Kidney (tissue), 13 donors: ENCODE measurements at regions not wholly inside any gene's neighbourhood (a gene's known extent, or its start where the extent isn't known, plus 50 kb on each side); places are given as distances from the start of the nearest gene placed in this dataset.

Source experiments
- DNase-seq, 5 donors: peaks; one replicate each; pipeline ENCODE4 v3.0.0-alpha.2; 2013 to 2020
- FAIRE-seq: peaks from 2 replicates; lab custom pipeline; 2012; peaks lifted over from hg19 to GRCh38; lab: Jason Lieb, UNC
- H3K27ac ChIP-seq, 2 donors: one replicate each; pipeline ENCODE4 v1.7.0; 2013; ENCODE audit warnings: low read depth in 2 of 2, low read length in 2 of 2, inconsistent platforms in 1 of 2
- H3K27me3 ChIP-seq: one replicate; pipeline ENCODE4 v1.7.1; 2013; ENCODE audit warnings: low read length, inconsistent platforms; ENCODE audit not compliant: control insufficient read depth, insufficient read depth
- H3K36me3 ChIP-seq, 3 donors: one replicate each; pipeline versions ENCODE4 v1.7.0 to v1.7.1; 2013; ENCODE audit warnings: low read length in 3 of 3, control low read depth in 1 of 3, inconsistent platforms in 1 of 3; ENCODE audit not compliant: insufficient read depth in 3 of 3, control insufficient read depth in 2 of 3
- H3K4me1 ChIP-seq, 3 donors: one replicate each; pipeline versions ENCODE4 v1.7.0 to v1.7.1; 2013; ENCODE audit warnings: low read length in 3 of 3, inconsistent platforms in 1 of 3, low read depth in 1 of 3; ENCODE audit not compliant: control insufficient read depth in 2 of 3, insufficient read depth in 2 of 3
- H3K4me3 ChIP-seq, 3 donors: one replicate each; pipeline versions ENCODE4 v1.7.0 to v1.8.1; 2013; ENCODE audit warnings: low read length in 3 of 3, control low read depth in 1 of 3, inconsistent platforms in 1 of 3
- H3K9ac ChIP-seq, 3 donors: one replicate each; pipeline versions ENCODE4 v1.7.0 to v1.7.1; 2013; ENCODE audit warnings: low read length in 3 of 3, control low read depth in 1 of 3, inconsistent platforms in 1 of 3
- H3K9me3 ChIP-seq, 3 donors: one replicate each; pipeline versions ENCODE4 v1.7.0 to v1.7.1; 2013; ENCODE audit warnings: low read length in 3 of 3, control low read depth in 1 of 3, inconsistent platforms in 1 of 3; ENCODE audit not compliant: control insufficient read depth in 2 of 3, insufficient read depth in 1 of 3
- intact Hi-C: fragments of 100-400 bp; cut with DNase I; formaldehyde crosslinking; loops from one replicate; pipeline ENCODE4 v1.11.1; 2022
- TF ChIP-seq, protein P1 (sequence below): IDR thresholded peaks from 3 replicates; pipeline ENCODE4 v1.5.1; 2012; ENCODE audit warnings: mild to moderate bottlenecking, moderate library complexity, borderline replicate concordance; ENCODE audit not compliant: insufficient read depth; ENCODE audit errors: extremely low read depth
- donor health status: control.
- donor health status: control.
- donor health status: control.
- donor health status: control.
- donor health status: control.
- donor health status: DM: yes; HTN: yes; CAD: no.
- donor health status: Normal renal cell carcinoma (clear cell type).

DNA sequence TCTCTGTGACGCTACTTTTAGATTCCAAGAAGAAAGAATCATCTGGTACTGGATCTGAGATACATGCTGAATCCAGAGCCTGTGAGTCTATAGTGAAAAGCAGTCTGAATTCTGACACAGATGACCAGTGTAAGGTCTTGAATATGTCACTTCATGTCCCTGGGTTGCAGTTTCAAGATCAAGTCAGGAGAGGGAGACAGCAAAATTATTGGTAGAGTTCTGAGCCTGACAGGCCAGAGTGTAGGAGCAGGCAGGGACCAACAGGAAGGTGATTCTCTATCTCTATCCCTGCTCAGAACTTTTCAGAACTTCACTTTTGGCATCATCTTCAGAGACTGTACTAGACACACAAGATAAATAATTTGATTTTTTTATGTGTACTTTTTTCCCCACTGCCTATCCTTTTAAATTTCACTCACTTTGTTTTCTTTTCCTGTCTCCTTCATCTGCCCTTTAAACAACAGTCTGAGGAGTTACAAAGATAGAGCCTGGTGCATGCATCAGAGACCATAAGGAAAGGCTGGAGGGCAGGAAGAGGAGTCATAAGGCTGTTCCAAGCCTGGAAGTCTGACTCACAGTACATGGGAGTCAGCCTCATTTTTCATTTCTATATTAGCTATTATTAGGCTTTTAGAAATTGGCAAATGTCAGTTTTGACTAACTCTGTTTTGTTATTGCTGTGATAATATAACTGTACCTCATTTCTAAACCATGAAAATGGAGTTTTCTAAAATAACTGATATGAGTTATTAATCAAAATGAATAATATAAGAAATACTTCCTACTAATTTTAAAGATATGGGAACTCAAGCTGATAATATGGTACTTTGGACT lies 120.2 kb upstream of the TMEM229A start:
- H3K9me3 ChIP-seq = no peaks in the 10 kb centered on the region
- no peaks in the 10 kb centered on the region for H3K4me1 ChIP-seq
- DNase-seq = peak in 3 of 5 donors; percentile 14 to 34 (median 22)
- no peaks in the 10 kb centered on the region for H3K36me3 ChIP-seq
- no peaks in the 10 kb centered on the region for H3K27me3 ChIP-seq
- intact Hi-C loops = no loop called here
- no peak overlapping the region for H3K9ac ChIP-seq
- H3K4me3 ChIP-seq = no peak overlapping the region
- no peak for FAIRE-seq
- no peak overlapping the region for H3K27ac ChIP-seq
- TF ChIP-seq, protein P1, sequence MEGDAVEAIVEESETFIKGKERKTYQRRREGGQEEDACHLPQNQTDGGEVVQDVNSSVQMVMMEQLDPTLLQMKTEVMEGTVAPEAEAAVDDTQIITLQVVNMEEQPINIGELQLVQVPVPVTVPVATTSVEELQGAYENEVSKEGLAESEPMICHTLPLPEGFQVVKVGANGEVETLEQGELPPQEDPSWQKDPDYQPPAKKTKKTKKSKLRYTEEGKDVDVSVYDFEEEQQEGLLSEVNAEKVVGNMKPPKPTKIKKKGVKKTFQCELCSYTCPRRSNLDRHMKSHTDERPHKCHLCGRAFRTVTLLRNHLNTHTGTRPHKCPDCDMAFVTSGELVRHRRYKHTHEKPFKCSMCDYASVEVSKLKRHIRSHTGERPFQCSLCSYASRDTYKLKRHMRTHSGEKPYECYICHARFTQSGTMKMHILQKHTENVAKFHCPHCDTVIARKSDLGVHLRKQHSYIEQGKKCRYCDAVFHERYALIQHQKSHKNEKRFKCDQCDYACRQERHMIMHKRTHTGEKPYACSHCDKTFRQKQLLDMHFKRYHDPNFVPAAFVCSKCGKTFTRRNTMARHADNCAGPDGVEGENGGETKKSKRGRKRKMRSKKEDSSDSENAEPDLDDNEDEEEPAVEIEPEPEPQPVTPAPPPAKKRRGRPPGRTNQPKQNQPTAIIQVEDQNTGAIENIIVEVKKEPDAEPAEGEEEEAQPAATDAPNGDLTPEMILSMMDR = peak; percentile 18

DNA sequence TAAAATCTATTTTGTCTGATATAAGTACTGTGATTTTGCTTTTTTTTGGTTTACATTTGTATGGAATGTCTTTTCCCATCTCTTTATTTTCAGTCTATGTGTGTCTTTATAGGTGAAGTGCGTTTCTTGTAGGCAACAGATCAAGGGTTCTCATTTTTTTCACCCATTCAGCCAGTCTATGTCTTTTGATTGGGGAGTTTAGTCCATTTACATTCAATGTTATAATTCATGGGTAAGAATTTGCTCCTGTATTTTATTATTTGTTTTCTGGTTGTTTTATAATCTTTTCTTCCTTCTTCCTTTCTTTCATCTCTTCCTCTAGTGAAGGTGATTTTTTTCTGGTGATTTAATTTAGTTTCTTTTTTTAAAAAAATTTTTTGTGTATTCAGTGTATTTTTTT lies 104.8 kb upstream of the TMEM229A start:
- no peak for DNase-seq
- Histone ChIP-seq H3K27ac (no peak overlapping the region), H3K4me3 (no peak overlapping the region), H3K9me3 (peaks cover 0 to 6% (median 0%) of the 10 kb centered on the region in 3 donors), H3K27me3 (no peaks in the 10 kb centered on the region), H3K9ac (no peak overlapping the region), H3K36me3 (no peaks in the 10 kb centered on the region), H3K4me1 (no peaks in the 10 kb centered on the region)
- intact Hi-C loops = no loop called here
- TF ChIP-seq, protein P1 = no peak
- FAIRE-seq = no peak

DNA sequence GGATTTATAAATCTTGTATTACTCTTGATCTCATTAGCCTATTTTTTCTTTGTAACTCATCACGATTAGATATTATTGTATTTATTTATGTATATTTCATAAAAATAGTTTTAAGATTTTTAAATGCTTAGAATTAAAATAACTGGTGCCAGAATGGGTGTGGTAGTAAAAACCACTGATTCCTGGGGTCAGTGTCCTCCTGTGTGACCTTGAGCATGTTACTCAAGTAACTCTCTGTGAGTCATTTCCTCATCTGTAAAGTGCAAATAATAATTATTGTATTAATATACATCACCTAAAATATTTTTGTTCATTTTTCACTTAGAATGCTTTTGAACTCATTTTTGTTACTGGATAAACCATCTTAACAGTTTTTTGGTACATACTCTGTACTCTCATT lies 91.3 kb upstream of the TMEM229A start:
- Histone ChIP-seq H3K4me3 (no peak overlapping the region), H3K9ac (no peak overlapping the region), H3K4me1 (no peaks in the 10 kb centered on the region), H3K27ac (no peak overlapping the region), H3K9me3 (no peaks in the 10 kb centered on the region), H3K27me3 (no peaks in the 10 kb centered on the region), H3K36me3 (no peaks in the 10 kb centered on the region)
- TF ChIP-seq, protein P1 = no peak
- DNase-seq (no peak), FAIRE-seq (no peak)
- intact Hi-C loops = no loop called here

DNA sequence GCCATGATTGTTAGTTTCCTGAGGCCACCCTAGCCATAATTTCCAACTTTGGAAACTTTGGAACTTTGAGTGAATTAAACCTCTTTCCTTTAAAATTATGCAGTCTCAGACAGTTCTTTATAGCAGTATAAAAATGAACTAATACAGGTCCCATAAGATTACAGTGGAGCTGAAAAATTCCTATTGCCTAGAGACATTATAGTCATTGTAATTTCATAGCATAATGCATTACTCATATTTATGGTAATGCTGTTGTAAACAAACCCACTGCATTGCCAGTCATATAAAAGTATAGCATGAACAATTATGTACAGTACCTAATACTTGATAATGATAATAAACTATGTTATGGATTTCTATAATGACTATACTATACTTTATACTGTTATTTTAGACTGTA lies 88.0 kb upstream of the TMEM229A start:
- intact Hi-C loops = no loop called here
- H3K27ac ChIP-seq = no peak overlapping the region
- H3K9me3 ChIP-seq = peaks cover 0 to 5% (median 0%) of the 10 kb centered on the region in 3 donors
- no peaks in the 10 kb centered on the region for H3K4me1 ChIP-seq
- TF ChIP-seq, protein P1 = no peak
- no peak for FAIRE-seq
- H3K9ac ChIP-seq = no peak overlapping the region
- no peak overlapping the region for H3K4me3 ChIP-seq
- H3K27me3 ChIP-seq = no peaks in the 10 kb centered on the region
- no peaks in the 10 kb centered on the region for H3K36me3 ChIP-seq
- no peak for DNase-seq
